Endothelial cell (in vitro differentiated cells): ENCODE measurements at regions not wholly inside any gene's neighbourhood (a gene's known extent, or its start where the extent isn't known, plus 50 kb on each side); places are given as distances from the start of the nearest gene placed in this dataset.

Source experiments
- DNase-seq: peaks from one replicate; pipeline ENCODE4 v3.0.0; 2021; ENCODE audit warnings: low spot score
- H3K27ac Mint-ChIP-seq: one replicate; pipeline ENCODE4 v1.8.0; 2021; ENCODE audit warnings: mixed read lengths, inconsistent platforms; ENCODE audit not compliant: unreplicated experiment
- H3K27me3 Mint-ChIP-seq: one replicate; pipeline ENCODE4 v1.8.0; 2021; ENCODE audit warnings: mild to moderate bottlenecking, moderate library complexity, mixed read lengths, inconsistent platforms; ENCODE audit not compliant: unreplicated experiment
- H3K36me3 Mint-ChIP-seq: one replicate; pipeline ENCODE4 v1.8.0; 2021; ENCODE audit warnings: mild to moderate bottlenecking, low read depth, mixed read lengths, inconsistent platforms; ENCODE audit not compliant: unreplicated experiment
- H3K4me1 Mint-ChIP-seq: one replicate; pipeline ENCODE4 v1.8.0; 2021; ENCODE audit warnings: mild to moderate bottlenecking, mixed read lengths, inconsistent platforms; ENCODE audit not compliant: unreplicated experiment
- H3K4me3 Mint-ChIP-seq: one replicate; pipeline ENCODE4 v1.8.0; 2021; ENCODE audit warnings: mild to moderate bottlenecking, mixed read lengths, inconsistent platforms; ENCODE audit not compliant: unreplicated experiment
- H3K9me3 Mint-ChIP-seq: one replicate; pipeline ENCODE4 v1.8.0; 2021; ENCODE audit warnings: mixed read lengths, inconsistent platforms; ENCODE audit not compliant: unreplicated experiment
- CTCF ChIP-seq: fragments of 200-600 bp; sonication (generic); IDR thresholded peaks from one replicate; pipeline ENCODE4 v1.5.0; 2021; ENCODE audit warnings: antibody characterized with exemption; ENCODE audit not compliant: unreplicated experiment

- no peaks in the 10 kb centered on the region for H3K36me3 Mint-ChIP-seq
- H3K4me3 Mint-ChIP-seq = no peak overlapping the region
- H3K9me3 Mint-ChIP-seq = no peaks in the 10 kb centered on the region
- no peak for DNase-seq
- no peak for TF ChIP-seq CTCF
- no peaks in the 10 kb centered on the region for H3K27me3 Mint-ChIP-seq
- H3K4me1 Mint-ChIP-seq = peaks cover 3% of the 10 kb centered on the region
- no peak overlapping the region for H3K27ac Mint-ChIP-seq
These were observed 228.9 kb upstream of the SNX2 start for GRCh38 chr5:122545986-122546385.

- H3K4me3 Mint-ChIP-seq = no peak overlapping the region
These were observed 227.7 kb upstream of the SNX2 start for GRCh38 chr5:122547219-122547618.

DNA sequence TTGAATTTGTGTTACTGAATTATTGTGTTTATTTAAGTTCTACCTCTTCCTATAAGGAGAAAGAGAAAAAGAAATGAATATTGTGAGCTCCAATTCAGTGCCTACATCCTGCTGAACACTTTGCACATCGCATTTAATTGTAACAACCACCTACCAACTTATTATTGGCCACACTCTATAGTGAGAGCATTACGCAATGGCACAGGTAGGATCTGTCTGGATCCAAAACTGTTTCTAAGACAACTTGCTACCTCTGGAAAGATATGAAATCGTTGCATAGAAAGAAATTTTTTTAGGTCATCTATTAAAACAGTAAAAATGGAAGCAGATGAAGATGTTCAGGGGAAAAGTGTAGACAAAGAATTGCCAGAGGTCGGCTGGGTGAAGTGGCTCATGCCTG lies 227.2 kb upstream of the SNX2 start:
- H3K4me3 Mint-ChIP-seq = no peak overlapping the region
- DNase-seq = no peak
- no peak overlapping the region for H3K27ac Mint-ChIP-seq
- TF ChIP-seq CTCF = no peak
- no peaks in the 10 kb centered on the region for H3K9me3 Mint-ChIP-seq
- H3K27me3 Mint-ChIP-seq = no peaks in the 10 kb centered on the region
- H3K4me1 Mint-ChIP-seq = no peaks in the 10 kb centered on the region
- no peaks in the 10 kb centered on the region for H3K36me3 Mint-ChIP-seq

More at GRCh38 chr5:122547219-122547618, 227.7 kb upstream of the SNX2 start:
- Mint-ChIP-seq H3K36me3 (no peaks in the 10 kb centered on the region), H3K27ac (no peak overlapping the region), H3K4me1 (peaks cover 2% of the 10 kb centered on the region), H3K27me3 (no peaks in the 10 kb centered on the region), H3K9me3 (no peaks in the 10 kb centered on the region)
- no peak for TF ChIP-seq CTCF
- no peak for DNase-seq

- Mint-ChIP-seq H3K4me1 (no peaks in the 10 kb centered on the region), H3K9me3 (no peaks in the 10 kb centered on the region), H3K4me3 (no peak overlapping the region), H3K36me3 (no peaks in the 10 kb centered on the region), H3K27me3 (peaks cover 4% of the 10 kb centered on the region), H3K27ac (no peak overlapping the region)
- no peak for TF ChIP-seq CTCF
- DNase-seq = no peak
These were observed 215.2 kb upstream of the SNX2 start for GRCh38 chr5:122559676-122560075.

GRCh38 chr5:122561209-122561608 lies 213.7 kb upstream of the SNX2 start:
- no peak for TF ChIP-seq CTCF
- Mint-ChIP-seq H3K27me3 (peaks cover 4% of the 10 kb centered on the region), H3K27ac (no peak overlapping the region), H3K9me3 (no peaks in the 10 kb centered on the region), H3K36me3 (no peaks in the 10 kb centered on the region), H3K4me1 (no peaks in the 10 kb centered on the region), H3K4me3 (no peak overlapping the region)
- DNase-seq = no peak
